Activated naive CD4-positive, alpha-beta T cell treated with anti-CD3 and anti-CD28 coated beads for 36 hours (primary cell): ENCODE measurements at regions not wholly inside any gene's neighbourhood (a gene's known extent, or its start where the extent isn't known, plus 50 kb on each side); places are given as distances from the start of the nearest gene placed in this dataset.

Source experiments
- CTCF ChIA-PET: fragments of 350-600 bp; sonication (Branson Sonifier 250); formaldehyde crosslinking; loops from one replicate; lab custom pipeline; 2021; ENCODE audit warnings: antibody characterized with exemption; lab: Charles Lee
- DNase-seq: peaks from one replicate; pipeline ENCODE4 v3.0.0-alpha.2; 2020
- H3K27ac Mint-ChIP-seq: one replicate; pipeline ENCODE4 v1.8.0; 2021; ENCODE audit warnings: mild to moderate bottlenecking, mixed read lengths
- H3K27me3 Mint-ChIP-seq: one replicate; pipeline ENCODE4 v1.8.0; 2021; ENCODE audit warnings: low read depth, mixed read lengths
- H3K36me3 Mint-ChIP-seq: one replicate; pipeline ENCODE4 v1.8.0; 2021; ENCODE audit warnings: low read depth, mixed read lengths
- H3K4me1 Mint-ChIP-seq: one replicate; pipeline ENCODE4 v1.8.0; 2021; ENCODE audit warnings: low read depth, mixed read lengths
- H3K4me3 Mint-ChIP-seq: one replicate; pipeline ENCODE4 v1.8.0; 2021; ENCODE audit warnings: mild to moderate bottlenecking, moderate library complexity, mixed read lengths
- H3K9me3 Mint-ChIP-seq: one replicate; pipeline ENCODE4 v1.8.0; 2021; ENCODE audit warnings: mixed read lengths
- intact Hi-C: fragments of 100-400 bp; cut with micrococcal nuclease; formaldehyde crosslinking; loops from one replicate; pipeline ENCODE4 v1.15.1; 2023

DNA sequence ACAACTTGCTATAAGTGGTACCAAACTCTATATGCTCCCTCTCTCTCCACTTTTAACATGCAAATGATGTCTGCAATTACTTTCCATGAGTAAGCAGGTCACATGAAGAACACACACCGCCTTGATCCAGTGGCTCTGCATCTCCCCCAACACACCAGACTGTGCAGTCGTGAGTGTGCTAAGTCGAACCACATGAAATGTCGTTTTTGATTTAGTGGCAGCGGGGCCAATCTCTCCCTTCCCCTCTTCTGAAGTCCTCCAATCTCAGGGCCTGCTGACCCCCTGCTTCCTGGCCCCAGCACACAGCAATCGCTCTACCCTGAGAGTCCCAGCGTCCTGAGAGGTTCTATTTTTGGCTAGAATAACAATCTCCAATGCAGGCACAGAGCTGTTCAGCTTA lies 312.5 kb downstream of the SHQ1 start:
- H3K27me3 Mint-ChIP-seq, result peaks cover 11% of the 10 kb centered on the region
- CTCF ChIA-PET, result no interaction called here
- H3K9me3 Mint-ChIP-seq, result no peaks in the 10 kb centered on the region
- no peak overlapping the region for H3K4me3 Mint-ChIP-seq
- peaks cover 18% of the 10 kb centered on the region for H3K4me1 Mint-ChIP-seq
- H3K27ac Mint-ChIP-seq, result no peak overlapping the region
- intact Hi-C loops, result no loop called here
- no peaks in the 10 kb centered on the region for H3K36me3 Mint-ChIP-seq
- peak; percentile 8 for DNase-seq

DNA sequence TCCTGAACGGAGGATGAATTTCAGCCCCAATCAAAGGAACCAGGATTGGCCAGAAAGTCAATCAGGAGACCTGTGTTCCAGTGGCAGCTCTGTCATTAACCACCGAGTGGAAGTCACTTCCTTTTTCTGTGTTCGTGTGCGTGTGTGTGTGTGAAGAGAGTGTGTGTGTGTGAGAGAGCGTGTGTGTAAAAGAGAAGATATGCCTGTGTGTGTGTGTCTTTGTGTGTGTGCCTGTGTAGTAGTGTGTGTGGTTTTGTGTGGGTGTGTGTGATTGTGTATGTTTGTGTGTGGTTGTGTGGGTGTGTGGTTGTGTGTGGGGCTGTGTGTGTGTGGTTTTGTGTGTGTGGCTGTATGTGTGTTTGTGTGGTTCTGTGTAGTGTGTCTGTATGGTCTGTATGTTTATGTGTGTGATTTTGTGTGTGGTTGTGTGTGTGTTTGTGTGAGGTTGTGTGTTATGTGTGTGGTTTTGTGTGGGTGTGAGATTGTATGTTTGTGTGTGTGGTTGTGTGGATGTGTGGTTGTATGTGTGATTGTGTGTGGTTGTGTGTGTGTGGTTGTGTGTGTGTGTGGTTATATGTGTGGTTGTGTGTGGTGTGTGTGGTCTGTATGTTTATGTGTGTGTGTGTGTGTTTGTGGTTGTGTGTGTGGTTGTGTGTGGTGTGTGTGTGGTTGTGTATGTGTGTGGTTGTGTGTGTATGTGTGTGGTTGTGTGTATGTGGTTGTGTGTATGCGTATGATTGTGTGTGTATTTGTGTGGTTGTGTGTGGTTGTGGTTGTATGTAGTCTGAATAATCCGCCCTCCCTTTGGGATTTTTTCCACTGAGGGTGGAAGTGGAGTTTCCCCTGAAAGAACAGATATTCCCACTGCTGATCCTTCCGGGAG lies 314.4 kb downstream of the SHQ1 start:
- intact Hi-C loops, result no loop called here
- H3K27me3 Mint-ChIP-seq, result peaks cover 11% of the 10 kb centered on the region
- peak overlapping the region; percentile 6 for H3K27ac Mint-ChIP-seq
- H3K36me3 Mint-ChIP-seq, result no peaks in the 10 kb centered on the region
- CTCF ChIA-PET, result no interaction called here
- H3K4me1 Mint-ChIP-seq, result peaks cover 17% of the 10 kb centered on the region
- no peaks in the 10 kb centered on the region for H3K9me3 Mint-ChIP-seq
- no peak overlapping the region for H3K4me3 Mint-ChIP-seq
- peak; percentile 17 for DNase-seq

GRCh38 chr3:72530426-72530825 lies 317.8 kb downstream of the SHQ1 start:
- no peaks in the 10 kb centered on the region for H3K9me3 Mint-ChIP-seq
- H3K4me3 Mint-ChIP-seq, result no peak overlapping the region
- H3K4me1 Mint-ChIP-seq, result peaks cover 6% of the 10 kb centered on the region
- intact Hi-C loops, result no loop called here
- CTCF ChIA-PET, result no interaction called here
- no peak overlapping the region for H3K27ac Mint-ChIP-seq
- H3K27me3 Mint-ChIP-seq, result peaks cover 13% of the 10 kb centered on the region
- DNase-seq, result no peak
- H3K36me3 Mint-ChIP-seq, result no peaks in the 10 kb centered on the region

GRCh38 chr3:72529081-72529480 lies 319.2 kb downstream of the SHQ1 start:
- CTCF ChIA-PET, result interaction anchor here (0.6 kb wide), 1 partner anchor 195 kb away, joined by 5 read pairs; no protein-coding TSS in a partner anchor
- no peak for DNase-seq
- Mint-ChIP-seq H3K9me3 (no peaks in the 10 kb centered on the region), H3K4me1 (peaks cover 6% of the 10 kb centered on the region), H3K27ac (no peak overlapping the region), H3K36me3 (no peaks in the 10 kb centered on the region), H3K27me3 (peaks cover 13% of the 10 kb centered on the region), H3K4me3 (no peak overlapping the region)
- intact Hi-C loops, result no loop called here

GRCh38 chr3:72523429-72524151 lies 324.7 kb downstream of the SHQ1 start:
- CTCF ChIA-PET, result no interaction called here
- no peaks in the 10 kb centered on the region for H3K9me3 Mint-ChIP-seq
- no peak overlapping the region for H3K4me3 Mint-ChIP-seq
- peaks cover 44% of the 10 kb centered on the region for H3K4me1 Mint-ChIP-seq
- no peak overlapping the region for H3K27ac Mint-ChIP-seq
- no peaks in the 10 kb centered on the region for H3K36me3 Mint-ChIP-seq
- peak; percentile 30 for DNase-seq
- intact Hi-C loops, result loop anchor here (2.0 to 5.0 kb wide), 2 partner anchors 186 to 199 kb away; no protein-coding TSS in a partner anchor
- peaks cover 2% of the 10 kb centered on the region for H3K27me3 Mint-ChIP-seq

DNA sequence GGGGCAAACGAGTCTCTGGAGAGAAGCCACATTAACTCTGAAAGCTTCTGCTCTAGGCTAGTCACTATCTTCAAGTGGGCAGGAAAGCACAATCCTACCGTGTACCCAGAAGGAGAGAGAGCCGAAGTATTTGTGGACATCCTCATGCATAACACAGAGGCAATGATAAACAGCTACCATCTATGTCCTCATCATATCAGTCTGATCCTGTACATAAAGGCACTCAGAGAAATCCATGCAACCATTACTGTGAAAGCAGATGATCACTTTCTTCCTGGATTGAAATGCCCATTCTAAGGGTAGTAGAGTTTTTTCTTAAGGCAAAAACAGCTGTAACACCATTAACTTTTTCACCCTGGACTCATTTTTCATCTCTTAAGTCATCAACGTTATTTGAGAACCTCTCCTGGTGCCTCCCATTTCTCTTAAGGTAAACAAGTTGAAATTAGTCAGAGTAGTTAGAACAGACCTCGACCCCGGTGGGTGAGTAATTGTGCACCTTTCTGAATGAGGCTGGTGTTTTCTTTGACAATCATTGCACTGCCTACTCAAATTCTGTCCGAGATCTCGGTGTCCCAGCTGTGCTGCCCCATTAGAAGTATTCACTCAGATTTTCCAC lies 327.4 kb downstream of the SHQ1 start:
- intact Hi-C loops, result loop anchor here (1.0 to 5.0 kb wide), 12 partner anchors 18 to 1294 kb away; partner anchors contain the start of gene SHQ1
- Mint-ChIP-seq H3K4me3 (no peak overlapping the region), H3K4me1 (peaks cover 44% of the 10 kb centered on the region), H3K9me3 (no peaks in the 10 kb centered on the region), H3K36me3 (no peaks in the 10 kb centered on the region), H3K27ac (peak overlapping the region; percentile 85), H3K27me3 (no peaks in the 10 kb centered on the region)
- CTCF ChIA-PET, result interaction anchor here (0.8 kb wide), 1 partner anchor 146 kb away, joined by 3 read pairs; no protein-coding TSS in a partner anchor
- peak; percentile 88 for DNase-seq

GRCh38 chr3:72519946-72520604 lies 328.2 kb downstream of the SHQ1 start:
- no peak overlapping the region for H3K4me3 Mint-ChIP-seq
- peak overlapping the region; percentile 85 for H3K27ac Mint-ChIP-seq
- no peaks in the 10 kb centered on the region for H3K9me3 Mint-ChIP-seq
- intact Hi-C loops, result loop anchor here (5.0 kb wide), 1 partner anchor 183 kb away; no protein-coding TSS in a partner anchor
- no peaks in the 10 kb centered on the region for H3K27me3 Mint-ChIP-seq
- no peak for DNase-seq
- H3K36me3 Mint-ChIP-seq, result no peaks in the 10 kb centered on the region
- CTCF ChIA-PET, result interaction anchor here (0.8 kb wide), 1 partner anchor 146 kb away, joined by 3 read pairs; no protein-coding TSS in a partner anchor
- H3K4me1 Mint-ChIP-seq, result peaks cover 44% of the 10 kb centered on the region

- no peaks in the 10 kb centered on the region for H3K27me3 Mint-ChIP-seq
- no peaks in the 10 kb centered on the region for H3K36me3 Mint-ChIP-seq
- peaks cover 34% of the 10 kb centered on the region for H3K4me1 Mint-ChIP-seq
- DNase-seq, result no peak
- intact Hi-C loops, result no loop called here
- no peaks in the 10 kb centered on the region for H3K9me3 Mint-ChIP-seq
- no peak overlapping the region for H3K27ac Mint-ChIP-seq
- no peak overlapping the region for H3K4me3 Mint-ChIP-seq
- CTCF ChIA-PET, result no interaction called here
These were observed 330.3 kb downstream of the SHQ1 start for GRCh38 chr3:72517921-72518424.

DNA sequence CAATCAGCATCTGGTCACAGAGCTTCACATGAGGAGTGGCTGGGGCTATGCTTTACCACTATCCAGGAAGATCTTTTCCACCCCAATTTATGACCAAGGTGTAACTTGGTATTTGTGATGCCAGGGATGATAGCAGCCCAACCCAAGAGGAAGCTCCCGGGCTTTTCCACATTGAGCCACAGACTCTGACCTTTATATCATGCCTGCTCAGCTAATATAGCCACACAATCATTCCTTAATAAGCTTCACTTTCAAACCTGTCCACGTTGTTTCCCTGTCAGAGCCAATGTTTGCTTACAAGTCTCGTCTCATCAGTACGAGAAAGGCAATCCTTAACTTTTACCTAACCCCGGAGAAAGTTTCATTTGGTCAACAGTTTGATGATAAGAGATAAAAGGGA lies 330.9 kb downstream of the SHQ1 start:
- H3K27ac Mint-ChIP-seq, result no peak overlapping the region
- peaks cover 27% of the 10 kb centered on the region for H3K4me1 Mint-ChIP-seq
- H3K27me3 Mint-ChIP-seq, result no peaks in the 10 kb centered on the region
- no peaks in the 10 kb centered on the region for H3K36me3 Mint-ChIP-seq
- DNase-seq, result no peak
- CTCF ChIA-PET, result no interaction called here
- no peaks in the 10 kb centered on the region for H3K9me3 Mint-ChIP-seq
- no peak overlapping the region for H3K4me3 Mint-ChIP-seq
- intact Hi-C loops, result no loop called here

GRCh38 chr3:72516361-72516760 lies 331.9 kb downstream of the SHQ1 start:
- intact Hi-C loops, result no loop called here
- H3K4me3 Mint-ChIP-seq, result no peak overlapping the region
- H3K9me3 Mint-ChIP-seq, result no peaks in the 10 kb centered on the region
- peaks cover 18% of the 10 kb centered on the region for H3K4me1 Mint-ChIP-seq
- no peaks in the 10 kb centered on the region for H3K27me3 Mint-ChIP-seq
- H3K36me3 Mint-ChIP-seq, result no peaks in the 10 kb centered on the region
- H3K27ac Mint-ChIP-seq, result no peak overlapping the region
- CTCF ChIA-PET, result no interaction called here
- DNase-seq, result no peak

- Mint-ChIP-seq H3K27ac (no peak overlapping the region), H3K4me1 (peaks cover 13% of the 10 kb centered on the region), H3K36me3 (no peaks in the 10 kb centered on the region), H3K9me3 (no peaks in the 10 kb centered on the region), H3K4me3 (no peak overlapping the region), H3K27me3 (no peaks in the 10 kb centered on the region)
- CTCF ChIA-PET, result no interaction called here
- DNase-seq, result no peak
- intact Hi-C loops, result no loop called here
These were observed 332.3 kb downstream of the SHQ1 start for GRCh38 chr3:72515941-72516340.

- Mint-ChIP-seq H3K9me3 (no peaks in the 10 kb centered on the region), H3K4me1 (peaks cover 7% of the 10 kb centered on the region), H3K36me3 (no peaks in the 10 kb centered on the region), H3K27ac (no peak overlapping the region), H3K27me3 (no peaks in the 10 kb centered on the region), H3K4me3 (no peak overlapping the region)
- CTCF ChIA-PET, result no interaction called here
- DNase-seq, result no peak
- intact Hi-C loops, result no loop called here
These were observed 333.0 kb downstream of the SHQ1 start for GRCh38 chr3:72515281-72515680.
